NT2/D1 (cell line): ENCODE measurements at regions not wholly inside any gene's neighbourhood (a gene's known extent, or its start where the extent isn't known, plus 50 kb on each side); places are given as distances from the start of the nearest gene placed in this dataset.

Experiments used
- YY1 ChIP-seq: IDR thresholded peaks from 2 replicates; pipeline ENCODE4 v1.6.1; 2011; ENCODE audit not compliant: insufficient read length, insufficient read depth
- ZNF274 ChIP-seq: IDR thresholded peaks from 2 replicates; pipeline ENCODE4 v1.6.1; 2011; ENCODE audit warnings: mild to moderate bottlenecking, low read depth, low read length

DNA sequence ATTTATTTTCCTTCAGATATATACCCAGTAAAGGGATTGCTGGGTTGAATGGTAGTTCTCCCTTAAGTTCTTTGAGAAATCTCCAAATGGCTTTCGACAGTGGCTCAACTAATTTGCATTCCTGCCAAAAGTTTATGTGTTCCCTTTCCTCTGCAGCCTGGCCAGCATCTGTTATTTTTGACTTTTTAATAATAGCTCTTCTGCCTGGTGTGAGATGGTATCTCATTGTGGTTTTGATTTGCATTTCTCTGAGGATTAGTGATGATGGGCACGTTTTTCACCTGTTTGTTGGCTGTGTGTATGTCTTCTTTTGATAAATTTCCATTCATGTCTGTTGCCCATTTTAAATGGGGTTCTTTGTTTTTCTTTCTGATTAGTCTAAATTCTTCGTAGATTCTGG is 375.2 kb downstream of the UBE2NL start:
- TF ChIP-seq ZNF274 (no peak), YY1 (no peak)
